NCI-H524 treated with DMSO at 0.1 percent for 48 hours (cell line): ENCODE measurements at regions not wholly inside any gene's neighbourhood (a gene's known extent, or its start where the extent isn't known, plus 50 kb on each side); places are given as distances from the start of the nearest gene placed in this dataset.
A peak's percentile ranks its signal among the peaks of the same experiment; 100 is the strongest.
"Not testable (repeated sequence)": the region's sequence is repeated elsewhere in the genome, so short reads cannot be mapped to it uniquely, and the experiment has no call there.

Source experiments
- DNase-seq: peaks from one replicate; lab custom pipeline; 2025; lab: John Stamatoyannopoulos, UW

DNA sequence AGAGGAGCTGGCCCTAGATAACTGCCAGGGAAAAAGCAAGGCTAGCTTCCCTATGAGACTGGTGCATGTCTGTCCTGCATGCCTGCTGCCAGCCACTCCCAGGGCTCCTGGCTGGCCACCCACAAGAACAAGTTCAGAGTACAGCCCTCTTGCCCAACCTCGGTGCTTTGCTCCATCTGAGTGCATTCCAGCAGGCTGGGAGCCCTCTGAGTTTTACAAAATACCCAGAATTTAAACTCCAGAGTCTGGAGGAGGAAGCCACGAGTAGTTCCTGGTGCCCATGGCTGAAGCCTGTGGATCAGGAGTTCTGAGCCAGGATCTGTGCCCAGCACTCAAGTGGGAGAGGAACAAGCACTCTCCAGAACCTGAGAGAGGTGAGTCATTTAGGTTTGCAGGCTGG is 111.6 kb downstream of the MAGEE2 start:
- no peak for DNase-seq

DNA sequence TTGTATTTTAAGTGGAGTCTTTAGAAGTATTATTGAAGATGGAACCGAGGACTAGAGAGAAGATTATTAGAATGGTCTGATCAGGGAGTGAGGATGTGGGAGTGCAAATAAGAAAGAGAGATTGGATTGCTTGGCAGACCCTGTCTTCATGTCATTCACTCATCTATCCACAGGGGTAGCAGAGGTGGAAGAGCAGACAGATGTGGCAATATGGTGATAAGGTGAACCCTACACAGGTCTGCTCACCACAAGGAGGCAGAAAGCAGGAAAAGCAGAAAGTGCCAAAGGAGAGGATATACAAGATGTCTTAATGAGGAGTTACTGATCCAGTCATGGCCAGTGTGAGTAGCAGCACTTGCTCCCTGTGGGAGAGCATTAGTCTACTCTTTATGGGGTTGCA is 129.4 kb downstream of the MAGEE2 start:
- DNase-seq = no peak

DNA sequence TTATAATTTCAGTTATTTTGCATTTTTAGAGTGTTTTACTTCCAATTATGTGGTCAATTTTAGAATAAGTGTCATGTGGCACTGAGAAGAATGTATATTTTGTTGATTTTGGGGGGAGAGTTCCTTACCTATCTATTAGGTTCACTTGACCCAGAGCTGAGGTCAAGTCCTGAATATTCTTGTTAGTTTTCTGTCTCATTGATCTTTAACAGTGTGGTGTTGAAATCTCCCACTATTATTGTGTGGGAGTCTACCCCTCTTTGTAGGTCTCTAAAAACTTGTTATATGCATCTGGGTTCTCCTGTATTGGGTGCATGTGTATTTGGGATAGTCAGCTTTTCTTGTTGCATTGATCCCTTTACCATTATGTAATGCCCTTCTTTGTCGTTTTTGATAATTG is 127.0 kb upstream of the ZDHHC15 start:
- no peak for DNase-seq

DNA sequence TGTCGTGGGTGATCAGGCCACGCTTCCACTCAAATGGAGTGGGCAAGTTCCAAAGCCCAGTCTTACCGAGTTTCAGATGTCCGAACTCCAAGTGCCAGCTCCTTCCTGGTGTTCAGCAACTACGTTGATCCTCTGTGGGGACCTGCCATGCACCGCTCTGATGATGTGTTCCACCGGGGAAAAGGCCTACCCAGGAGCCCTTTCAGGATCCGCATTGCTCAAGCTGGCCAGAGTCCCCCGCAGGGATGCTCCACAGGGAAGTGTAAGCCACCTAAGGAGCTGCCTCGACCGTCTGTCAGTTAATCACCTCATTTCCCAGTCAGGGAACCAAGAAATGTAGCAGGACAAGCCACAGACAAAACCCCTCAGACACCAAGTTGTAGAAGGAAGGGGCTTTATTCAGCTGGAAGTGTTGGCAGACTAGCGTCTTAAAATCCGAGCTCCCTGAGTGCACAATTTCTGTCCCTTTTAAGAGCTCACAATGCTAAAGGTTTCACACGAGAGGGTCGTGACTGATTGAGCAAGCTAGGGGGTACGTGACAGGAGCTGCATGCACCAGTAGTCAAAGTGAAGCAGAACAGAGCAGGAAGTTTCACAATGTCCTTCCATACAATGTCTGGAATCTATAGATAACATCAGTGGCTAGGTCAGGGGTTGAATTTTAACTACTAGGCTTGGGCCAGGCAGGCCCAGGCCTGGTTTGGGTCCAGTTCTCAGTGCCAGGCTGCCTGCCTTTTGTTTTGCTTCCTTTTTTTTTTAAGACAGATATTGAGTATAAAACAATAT is 126.2 kb upstream of the ZDHHC15 start:
- no peak for DNase-seq

DNA sequence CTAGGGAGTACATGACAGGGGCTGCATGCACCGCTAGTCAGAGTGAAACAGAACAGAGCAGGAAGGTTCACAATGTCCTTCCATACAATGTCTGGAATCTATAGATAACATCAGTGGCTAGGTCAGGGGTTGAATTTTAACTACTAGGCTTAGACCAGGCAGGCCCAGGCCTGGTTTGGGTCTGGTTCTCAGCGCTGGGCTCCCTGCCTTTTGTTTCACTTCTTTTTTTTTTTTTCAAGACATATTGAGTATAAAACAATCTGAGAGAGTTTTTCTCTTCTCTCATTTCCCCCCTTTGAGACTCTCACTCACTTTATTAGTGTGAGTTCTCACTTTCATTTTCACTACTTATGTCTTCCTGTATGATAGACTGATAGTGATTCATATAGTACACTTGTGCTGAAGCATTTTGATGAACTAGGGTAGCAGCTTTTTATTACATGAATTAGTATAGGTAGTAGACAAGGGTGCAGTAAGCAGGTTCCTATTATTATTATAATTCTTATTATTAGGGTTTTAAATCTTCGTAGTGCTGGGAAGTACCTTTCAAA is 120.0 kb upstream of the ZDHHC15 start:
- no peak for DNase-seq

DNA sequence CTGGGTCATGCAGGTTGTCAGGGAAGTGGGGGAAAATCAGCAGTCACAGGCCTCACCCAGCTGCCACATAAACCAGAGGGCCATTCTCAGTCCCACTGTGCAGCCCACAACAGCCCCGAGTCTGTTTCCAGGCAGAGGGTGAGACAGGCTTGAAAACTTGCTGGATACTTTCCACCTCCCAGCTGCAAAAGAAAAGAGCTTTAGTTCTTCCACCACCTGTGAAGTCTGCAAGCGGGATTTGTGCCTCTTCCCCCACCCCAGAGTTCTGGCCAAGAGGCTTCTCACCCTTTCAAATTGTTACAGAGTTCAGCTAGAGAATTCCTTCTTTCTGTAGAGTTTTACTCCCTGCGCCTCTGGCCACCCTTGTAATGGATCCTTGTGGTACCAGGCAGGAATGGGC is 115.5 kb upstream of the ZDHHC15 start:
- DNase-seq = no peak

DNA sequence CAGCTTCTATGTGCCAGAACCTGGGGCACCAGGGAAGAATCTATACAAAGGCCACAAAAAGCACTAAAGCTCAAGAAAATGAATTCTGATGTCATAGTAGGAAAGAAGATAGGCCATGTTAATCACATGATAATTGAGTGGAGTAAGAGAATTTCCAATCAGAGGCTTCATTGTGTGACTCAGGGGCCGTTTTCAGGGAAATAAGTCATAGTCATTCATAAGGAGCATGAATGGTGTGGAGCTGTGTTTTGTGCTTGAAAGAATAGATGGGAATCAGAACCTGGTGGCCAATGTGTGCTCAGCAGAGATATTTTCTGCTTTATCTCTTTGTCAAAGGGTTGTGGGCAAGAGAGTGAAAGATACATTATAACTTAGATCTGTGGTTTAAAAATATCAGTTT is 102.4 kb upstream of the ZDHHC15 start:
- no peak for DNase-seq

DNA sequence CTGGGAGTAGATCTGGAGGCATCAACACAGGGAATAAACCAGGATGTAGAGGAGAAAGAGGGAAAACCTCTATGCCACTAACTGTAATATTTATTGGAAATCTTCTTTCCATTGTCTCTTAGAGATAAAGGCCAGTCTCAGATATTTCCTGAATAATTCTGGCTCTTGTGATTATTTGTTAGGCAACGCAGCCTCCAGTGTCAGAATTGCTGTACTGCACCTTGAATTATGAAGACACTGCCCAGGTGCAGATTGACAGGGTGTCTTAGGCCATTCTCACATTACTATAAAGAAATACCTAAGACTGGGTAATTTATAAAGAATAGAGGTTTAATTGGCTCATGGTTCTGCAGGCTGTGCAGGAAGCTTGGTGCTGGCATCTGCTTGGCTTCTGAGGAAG is 100.7 kb upstream of the ZDHHC15 start:
- no peak for DNase-seq

DNA sequence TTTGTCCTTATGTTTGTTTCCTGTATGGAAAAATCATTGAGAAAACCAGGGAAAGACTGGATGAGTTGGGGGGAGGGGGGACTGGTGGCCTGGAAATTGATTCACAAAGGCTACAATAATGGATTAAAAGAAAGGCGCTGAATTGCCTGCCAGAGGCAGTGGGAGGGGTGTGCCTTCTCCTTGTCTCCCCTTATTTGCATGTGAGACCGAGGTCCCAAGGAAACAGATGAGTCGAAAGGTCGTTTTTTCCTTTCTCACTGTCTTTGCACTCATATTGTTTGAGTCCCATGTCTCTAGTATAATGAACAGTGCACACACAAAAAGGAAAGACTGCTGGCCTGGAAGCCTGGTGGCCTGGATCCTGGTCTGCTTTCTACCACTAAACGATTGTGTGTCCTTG is 86.6 kb upstream of the ZDHHC15 start:
- DNase-seq = no peak

DNA sequence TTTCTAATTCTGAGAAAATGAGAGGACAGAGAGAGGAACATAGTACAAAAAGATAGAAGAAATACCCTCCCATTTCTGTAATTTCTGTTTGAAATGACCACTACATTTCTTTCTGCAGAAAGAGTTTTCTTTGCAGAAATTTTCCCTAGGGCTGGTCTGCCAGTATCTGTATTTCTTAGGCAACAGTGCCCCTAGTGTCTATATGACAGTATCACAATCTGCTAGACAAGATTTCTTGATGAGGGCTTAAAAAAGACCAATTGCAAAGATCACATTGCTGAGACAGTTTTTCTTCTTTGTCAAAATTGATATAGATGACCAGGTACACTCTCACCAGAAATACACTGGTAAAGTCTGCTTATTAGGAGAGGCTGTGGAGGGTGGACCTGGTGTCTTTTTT is 81.0 kb upstream of the ZDHHC15 start:
- DNase-seq = peak; percentile 0

DNA sequence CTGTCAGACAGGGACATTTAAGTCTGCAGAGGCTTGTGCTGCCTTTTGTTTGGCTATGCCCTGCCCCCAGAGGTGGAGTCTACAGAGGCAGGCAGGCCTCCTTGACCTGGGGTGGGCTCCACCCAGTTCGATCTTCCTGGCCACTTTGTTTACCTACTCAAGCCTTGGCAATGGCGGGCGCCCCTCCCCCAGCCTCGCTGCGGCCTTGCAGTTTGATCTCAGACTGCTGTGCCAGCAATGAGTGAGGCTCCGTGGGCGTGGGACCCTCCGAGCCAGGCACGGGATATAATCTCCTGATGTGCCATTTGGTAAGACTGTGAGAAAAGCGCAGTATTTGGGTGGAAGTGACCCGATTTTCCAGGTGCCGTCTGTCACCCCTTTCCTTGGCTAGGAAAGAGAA is 79.2 kb upstream of the ZDHHC15 start:
- not testable (repeated sequence) for DNase-seq

DNA sequence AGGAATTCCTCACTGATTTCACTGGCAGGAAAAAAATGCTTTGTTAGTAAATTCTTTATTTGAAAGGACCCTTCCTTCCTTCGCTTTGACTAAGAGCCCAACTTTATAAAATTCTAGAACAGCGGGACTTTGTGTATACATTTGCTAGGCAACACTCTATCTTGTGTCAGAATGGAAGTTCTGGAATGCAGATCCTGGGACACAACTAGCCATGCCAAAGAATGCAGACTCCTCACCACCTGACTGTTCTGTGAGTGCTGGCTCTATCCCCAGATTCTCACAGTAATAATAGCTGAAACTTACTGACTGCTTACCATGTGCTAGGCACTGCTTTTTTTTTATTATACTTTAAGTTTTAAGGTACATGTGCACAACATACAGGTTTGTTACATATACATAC is 73.3 kb upstream of the ZDHHC15 start:
- DNase-seq = no peak

DNA sequence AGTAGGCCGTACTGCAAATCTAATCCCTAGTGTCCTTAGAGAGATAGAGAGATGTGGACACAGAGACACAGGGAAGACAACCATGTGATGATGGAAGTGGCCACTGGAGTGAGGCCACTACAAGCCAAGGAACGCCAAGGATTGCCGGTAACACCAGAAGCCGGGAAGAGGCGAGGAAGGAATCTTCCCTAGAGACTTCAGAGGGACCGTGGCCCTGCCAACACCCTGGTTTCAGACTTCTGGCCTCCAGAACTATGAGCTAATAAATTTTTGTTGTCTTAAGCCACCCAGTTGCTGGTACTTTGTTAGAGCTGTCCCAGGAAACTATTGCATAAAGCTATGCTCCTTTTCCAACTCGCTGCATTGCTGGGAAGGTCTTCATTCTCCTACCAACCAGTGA is 70.3 kb upstream of the ZDHHC15 start:
- not testable (repeated sequence) for DNase-seq

DNA sequence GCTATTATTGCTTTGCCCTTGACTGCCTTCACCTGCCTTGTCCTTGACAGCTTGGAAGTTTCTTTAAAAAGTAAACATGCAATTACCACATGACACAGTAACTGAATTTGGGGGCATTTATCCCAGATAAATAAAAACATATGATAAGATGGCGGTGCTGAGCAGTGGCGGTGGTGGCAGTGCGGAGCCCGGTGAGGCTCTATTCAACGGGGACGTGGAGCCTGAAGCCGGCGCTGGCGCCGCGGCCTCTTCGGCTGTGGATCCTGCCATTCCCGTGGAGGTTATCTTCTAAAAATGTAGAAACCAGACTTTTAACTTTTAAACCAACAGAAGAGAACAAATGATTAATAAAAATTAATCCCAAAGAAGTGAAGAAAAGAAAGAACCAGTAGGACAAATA is 59.7 kb upstream of the ZDHHC15 start:
- DNase-seq = no peak
